Transverse colon (tissue), 4 donors: ENCODE measurements at regions not wholly inside any gene's neighbourhood (a gene's known extent, or its start where the extent isn't known, plus 50 kb on each side); places are given as distances from the start of the nearest gene placed in this dataset.

Experiments
- DNase-seq: peaks from one replicate; pipeline ENCODE4 v3.0.0-alpha.2; 2019
- H3K27ac ChIP-seq, 4 donors: fragments of 200-600 bp; sonication (generic); 2 replicates each; pipeline ENCODE4 v1.5.1; 2016 to 2018; ENCODE audit warnings: inconsistent platforms in 4 of 4
- H3K27me3 ChIP-seq: fragments of 200-600 bp; sonication (generic); 2 replicates; pipeline ENCODE4 v1.5.1; 2017; ENCODE audit warnings: inconsistent platforms
- H3K36me3 ChIP-seq, 4 donors: fragments of 200-600 bp; sonication (generic); 2 replicates each; pipeline ENCODE4 v1.5.1; 2017 to 2019; ENCODE audit warnings: inconsistent platforms in 4 of 4
- H3K4me1 ChIP-seq, 4 donors: fragments of 200-600 bp; sonication (generic); 2 replicates each; pipeline ENCODE4 v1.5.1; 2017 to 2020; ENCODE audit warnings: inconsistent platforms in 4 of 4
- H3K4me3 ChIP-seq, 4 donors: fragments of 200-600 bp; sonication (generic); 1 replicate in 1 of 4; 2 replicates in 3 of 4; pipeline versions ENCODE4 v1.5.1 to v1.6.1; 2017 to 2019; ENCODE audit warnings: inconsistent platforms in 4 of 4
- H3K9me3 ChIP-seq, 2 donors: fragments of 200-600 bp; sonication (generic); 2 replicates each; pipeline ENCODE4 v1.5.1; 2017 to 2019; ENCODE audit warnings: inconsistent platforms in 2 of 2
- CTCF ChIP-seq, 5 experiments: fragments of 200-600 bp in 3 of 5; fragments of 450-650 bp in 2 of 5; sonication (generic) in 3 of 5; IDR thresholded peaks; 1 replicate in 2 of 5; 2 replicates in 3 of 5; pipeline ENCODE4 v1.5.1; 2016 to 2017; ENCODE audit warnings: antibody characterized with exemption in 5 of 5, inconsistent platforms in 3 of 5, mild to moderate bottlenecking in 2 of 5, moderate library complexity in 1 of 5
- EP300 ChIP-seq: sonication (generic); formaldehyde crosslinking; IDR thresholded peaks from one replicate; pipeline ENCODE4 v1.6.1; 2017; ENCODE audit warnings: antibody characterized with exemption, low read depth
- POLR2A ChIP-seq: fragments of 450-650 bp; IDR thresholded peaks from one replicate; pipeline ENCODE4 v1.6.1; 2016; ENCODE audit warnings: antibody characterized with exemption, mild to moderate bottlenecking, moderate library complexity
- POLR2AphosphoS5 ChIP-seq, 3 donors: sonication (generic); formaldehyde crosslinking; IDR thresholded peaks; one replicate each; pipeline ENCODE4 v1.6.1; 2016; ENCODE audit warnings: antibody characterized with exemption in 3 of 3
- WGBS, 2 donors: methylation state at CpG; one replicate each; pipeline ENCODE4 v1.1.5; 2018; ENCODE audit warnings: low coverage in 1 of 2; 5-methylcytosine and 5-hydroxymethylcytosine counted together
- in situ Hi-C, 4 donors: fragments of 200-750 bp; cut with MboI; loops; one replicate each; pipeline versions ENCODE4 v1.15.0 to v1.15.1; 2017; ENCODE audit warnings: low sequenced_read_pairs in 3 of 4, low pct_ligation_motif_present in 1 of 4, low pct_unique_long_range_greater_than_20kb in 1 of 4
- intact Hi-C: fragments of 100-400 bp; cut with DNase I; formaldehyde crosslinking; loops from one replicate; pipeline ENCODE4 v1.15.1; 2023; ENCODE audit warnings: low total_unique reads

- H3K27ac ChIP-seq, result no peak overlapping the region
- H3K4me3 ChIP-seq, result no peak overlapping the region
- H3K9me3 ChIP-seq, result no peaks in the 10 kb centered on the region
- no peaks in the 10 kb centered on the region for H3K27me3 ChIP-seq
- no peaks in the 10 kb centered on the region for H3K36me3 ChIP-seq
- no peaks in the 10 kb centered on the region for H3K4me1 ChIP-seq
- no peak for DNase-seq
- in situ Hi-C loops (no loop called here), intact Hi-C loops (no loop called here)
- TF ChIP-seq POLR2A, result no peak
- TF ChIP-seq POLR2AphosphoS5 (IDR thresholded peaks at IDR 0.05), result no peak
- no peak for TF ChIP-seq CTCF (IDR thresholded peaks at IDR 0.05)
- 50 to 78% methylated on average over 1 of the region's 1 CpG for WGBS, 2 donors
Measured at GRCh38 chr2:106959975-106960682, 74.2 kb upstream of the ST6GAL2 start.

- H3K27ac ChIP-seq, result no peak overlapping the region
- no peaks in the 10 kb centered on the region for H3K9me3 ChIP-seq
- in situ Hi-C loops (no loop called here), intact Hi-C loops (no loop called here)
- no peaks in the 10 kb centered on the region for H3K4me1 ChIP-seq
- H3K4me3 ChIP-seq, result no peak overlapping the region
- DNase-seq, result no peak
- no peaks in the 10 kb centered on the region for H3K36me3 ChIP-seq
- WGBS, 2 donors, result 41 to 100% methylated on average over 1 to 5 of the region's 5 CpGs
- TF ChIP-seq EP300, result no peak
- no peak for TF ChIP-seq CTCF (IDR thresholded peaks at IDR 0.05)
- TF ChIP-seq POLR2A, result no peak
- no peak for TF ChIP-seq POLR2AphosphoS5 (IDR thresholded peaks at IDR 0.05)
- no peaks in the 10 kb centered on the region for H3K27me3 ChIP-seq
Measured at GRCh38 chr2:106960683-106961161, 74.8 kb upstream of the ST6GAL2 start.

GRCh38 chr2:106961328-106961727 is 75.4 kb upstream of the ST6GAL2 start:
- no peaks in the 10 kb centered on the region for H3K27me3 ChIP-seq
- intact Hi-C loops, result no loop called here
- no peaks in the 10 kb centered on the region for H3K9me3 ChIP-seq
- 49% methylated on average over 3 of the region's 3 CpGs; no CpG with 5 or more reads in 1 of the 2 donors for WGBS, 2 donors
- H3K27ac ChIP-seq, result no peak overlapping the region
- H3K4me1 ChIP-seq, result no peaks in the 10 kb centered on the region
- DNase-seq, result no peak
- H3K4me3 ChIP-seq, result no peak overlapping the region
- TF ChIP-seq POLR2A (no peak), CTCF (IDR thresholded peaks at IDR 0.05) (no peak), POLR2AphosphoS5 (IDR thresholded peaks at IDR 0.05) (no peak), EP300 (no peak)
- in situ Hi-C loops, result no loop called here
- H3K36me3 ChIP-seq, result no peaks in the 10 kb centered on the region

- WGBS, 2 donors, result 80 to 81% methylated on average over 1 of the region's 1 CpG
- in situ Hi-C loops, result no loop called here
Measured at GRCh38 chr2:106963156-106963555, 77.2 kb upstream of the ST6GAL2 start.

More at GRCh38 chr2:106963156-106963555, 77.2 kb upstream of the ST6GAL2 start:
- DNase-seq, result no peak
- no peaks in the 10 kb centered on the region for H3K36me3 ChIP-seq
- intact Hi-C loops, result no loop called here
- H3K27me3 ChIP-seq, result no peaks in the 10 kb centered on the region
- H3K9me3 ChIP-seq, result no peaks in the 10 kb centered on the region
- no peaks in the 10 kb centered on the region for H3K4me1 ChIP-seq
- no peak overlapping the region for H3K4me3 ChIP-seq
- no peak overlapping the region for H3K27ac ChIP-seq
- no peak for TF ChIP-seq CTCF (IDR thresholded peaks at IDR 0.05)
- TF ChIP-seq POLR2AphosphoS5 (IDR thresholded peaks at IDR 0.05), result no peak
- no peak for TF ChIP-seq EP300
- TF ChIP-seq POLR2A, result no peak
